CD4-positive, alpha-beta T cell treated with Interleukin-17A for 1 hour (primary cell): ENCODE measurements at regions not wholly inside any gene's neighbourhood (a gene's known extent, or its start where the extent isn't known, plus 50 kb on each side); places are given as distances from the start of the nearest gene placed in this dataset.
"Not testable (repeated sequence)": the region's sequence is repeated elsewhere in the genome, so short reads cannot be mapped to it uniquely, and the experiment has no call there.

ENCODE experiments used
- DNase-seq: peaks from one replicate; pipeline ENCODE4 v3.0.0-alpha.2; 2020

DNA sequence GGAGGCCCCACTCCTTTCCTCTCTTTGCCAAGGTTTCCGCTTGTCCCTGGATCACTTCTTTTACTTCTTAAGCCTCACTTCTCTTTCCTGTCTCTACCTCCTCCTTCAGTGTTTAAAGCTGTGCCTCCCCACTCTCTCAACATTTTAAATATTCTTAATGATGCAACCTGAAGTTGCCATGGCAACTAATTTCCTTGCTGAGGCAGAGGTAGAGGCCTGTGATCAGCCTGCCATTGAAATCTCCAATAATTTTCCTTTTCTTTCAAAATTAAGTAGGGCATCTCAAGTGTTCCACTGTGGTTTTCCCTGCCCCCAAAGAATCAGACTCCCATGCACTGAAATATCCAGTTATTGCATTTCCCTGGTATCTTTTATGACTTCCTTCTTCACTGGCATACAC lies 108.6 kb upstream of the VRK1 start:
- DNase-seq = no peak

DNA sequence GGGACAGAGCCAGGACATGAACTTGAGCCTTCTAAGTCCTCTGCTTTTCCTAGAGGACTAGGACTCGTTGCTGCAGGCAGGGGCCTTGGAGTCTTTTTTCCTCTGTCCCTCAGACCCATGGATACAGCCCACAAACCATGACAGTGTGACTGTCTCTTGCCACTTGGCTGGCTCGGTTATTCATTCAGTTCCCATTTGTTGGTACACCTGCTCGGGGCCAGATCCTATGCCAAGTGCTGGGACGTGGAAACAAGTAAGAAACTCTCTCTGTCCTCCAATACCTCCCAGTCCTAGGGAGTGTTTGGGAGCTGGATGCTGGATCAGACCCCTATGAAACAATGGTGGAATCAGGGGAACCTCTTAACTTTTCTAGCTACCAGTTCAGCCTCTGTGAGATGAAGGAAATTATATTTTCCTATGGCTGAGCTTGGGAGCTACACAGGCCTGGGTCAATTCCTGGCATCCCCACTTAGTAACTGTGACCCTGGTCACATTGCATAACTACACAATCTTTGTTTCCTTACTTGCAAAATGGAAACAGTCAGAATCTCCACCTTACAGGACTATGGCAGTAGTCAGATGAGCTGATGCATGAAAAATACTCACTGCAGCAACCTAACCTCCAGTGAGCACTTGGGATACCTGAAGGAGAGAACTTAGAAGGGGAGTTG lies 106.3 kb upstream of the VRK1 start:
- no peak for DNase-seq

DNA sequence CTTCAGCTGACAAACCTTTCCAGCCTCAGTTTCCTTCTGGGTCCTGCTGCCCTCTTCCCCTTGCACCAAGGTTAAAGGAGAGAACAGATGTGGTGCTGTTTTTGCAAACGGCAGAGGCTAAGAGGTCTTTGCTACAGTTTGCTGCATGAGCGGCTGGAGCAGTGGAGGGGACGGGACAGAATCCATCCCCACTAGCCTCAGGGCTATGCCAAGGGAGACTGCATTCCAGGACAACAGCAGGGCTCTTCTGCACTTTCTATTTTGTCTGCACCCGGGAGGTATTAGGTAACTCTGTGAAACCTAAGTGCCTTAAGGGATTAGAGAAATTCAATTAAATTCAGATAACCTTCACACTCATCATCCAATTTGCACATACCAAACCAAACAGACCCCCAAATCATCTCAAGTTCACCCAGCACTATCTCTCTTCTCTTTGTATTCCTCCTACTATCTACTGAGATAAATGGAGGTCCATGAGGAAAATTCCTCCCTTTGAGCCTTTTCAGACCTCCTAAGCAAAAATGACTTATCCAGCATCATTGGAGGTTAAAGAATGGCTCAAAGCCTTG lies 103.8 kb upstream of the VRK1 start:
- DNase-seq = no peak

DNA sequence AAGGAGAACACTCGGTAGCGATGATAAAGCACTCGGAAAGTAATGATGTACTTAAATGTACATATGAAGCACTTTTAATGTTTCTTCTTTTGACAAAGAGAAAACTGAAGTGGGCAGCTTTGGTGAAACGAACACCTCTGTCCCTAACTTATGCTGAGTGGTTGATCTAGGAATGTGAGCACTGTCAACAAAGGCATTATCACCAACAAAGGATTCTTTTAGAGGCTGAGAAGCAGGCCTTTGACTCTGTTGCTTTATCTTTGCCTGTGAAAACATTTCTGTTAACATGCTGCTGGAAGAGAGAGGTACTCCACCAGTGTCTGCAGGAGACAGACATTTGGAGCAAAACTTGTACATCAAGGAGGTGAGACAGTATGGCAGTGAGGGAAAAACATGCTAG lies 103.2 kb upstream of the VRK1 start:
- DNase-seq = no peak

DNA sequence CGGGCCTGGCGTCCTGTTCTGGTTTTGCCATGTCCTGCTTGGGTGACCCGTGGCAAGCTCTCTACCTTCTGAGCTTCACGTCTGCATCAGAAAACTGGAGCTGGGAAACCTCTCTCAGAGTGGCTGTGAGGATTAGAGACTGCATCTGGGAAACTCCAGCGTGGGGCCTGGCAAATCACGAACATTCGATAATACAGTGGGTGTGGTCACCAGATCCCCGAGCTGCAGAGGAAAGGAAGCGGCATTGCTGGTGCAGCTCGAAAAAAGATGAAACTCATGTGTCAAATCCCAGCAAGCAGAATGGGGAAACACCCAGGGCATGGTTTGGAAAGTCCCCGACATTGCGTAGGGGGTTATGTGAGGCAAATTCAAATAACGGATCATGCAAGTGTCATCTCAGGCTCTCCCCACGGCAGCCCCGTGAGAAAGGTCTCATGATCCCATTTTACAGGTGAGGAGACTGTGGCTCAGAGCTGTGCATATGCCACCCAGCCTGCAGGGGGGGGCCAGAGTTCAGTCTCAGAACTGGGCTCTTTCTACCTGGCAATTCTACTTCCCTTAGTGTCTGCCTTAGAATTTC lies 98.1 kb upstream of the VRK1 start:
- DNase-seq = peak; percentile 25

DNA sequence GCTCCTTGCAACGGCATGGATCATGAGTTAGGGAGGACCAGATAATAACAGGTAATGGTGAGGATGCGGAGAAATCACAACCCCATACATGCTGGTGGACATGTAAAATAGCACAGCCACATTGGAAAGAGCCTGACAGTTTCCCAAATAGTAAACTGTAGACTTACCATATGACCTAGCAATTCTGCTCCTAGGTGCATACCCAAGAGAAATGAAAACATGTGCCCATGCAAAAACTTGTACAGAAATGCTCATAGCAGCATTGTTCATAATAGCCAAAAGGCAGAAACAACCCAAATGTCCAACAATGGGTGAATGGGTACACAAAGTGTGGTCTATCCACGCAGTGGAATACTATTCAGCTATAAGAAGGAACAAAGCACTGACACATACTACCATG lies 97.5 kb upstream of the VRK1 start:
- no peak for DNase-seq

DNA sequence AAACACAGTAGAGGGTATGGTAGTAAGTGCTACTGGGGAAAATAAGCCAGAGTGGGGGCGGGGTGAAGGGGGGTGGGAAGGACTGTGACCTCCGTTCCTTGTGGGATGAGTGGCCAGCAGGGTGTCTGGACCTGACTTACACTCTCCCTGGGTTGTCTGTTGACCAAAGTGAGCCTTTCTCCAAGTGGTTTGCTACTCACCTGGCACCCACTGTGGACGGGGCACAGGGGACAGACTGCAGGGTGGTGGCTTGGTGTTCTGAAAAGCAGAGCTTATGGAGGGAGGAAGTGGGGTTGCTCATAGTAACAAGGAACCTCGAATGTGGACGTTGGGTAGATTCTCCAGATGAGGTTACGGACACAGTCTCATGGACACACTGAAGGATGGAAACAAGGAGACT lies 94.4 kb upstream of the VRK1 start:
- DNase-seq = no peak

DNA sequence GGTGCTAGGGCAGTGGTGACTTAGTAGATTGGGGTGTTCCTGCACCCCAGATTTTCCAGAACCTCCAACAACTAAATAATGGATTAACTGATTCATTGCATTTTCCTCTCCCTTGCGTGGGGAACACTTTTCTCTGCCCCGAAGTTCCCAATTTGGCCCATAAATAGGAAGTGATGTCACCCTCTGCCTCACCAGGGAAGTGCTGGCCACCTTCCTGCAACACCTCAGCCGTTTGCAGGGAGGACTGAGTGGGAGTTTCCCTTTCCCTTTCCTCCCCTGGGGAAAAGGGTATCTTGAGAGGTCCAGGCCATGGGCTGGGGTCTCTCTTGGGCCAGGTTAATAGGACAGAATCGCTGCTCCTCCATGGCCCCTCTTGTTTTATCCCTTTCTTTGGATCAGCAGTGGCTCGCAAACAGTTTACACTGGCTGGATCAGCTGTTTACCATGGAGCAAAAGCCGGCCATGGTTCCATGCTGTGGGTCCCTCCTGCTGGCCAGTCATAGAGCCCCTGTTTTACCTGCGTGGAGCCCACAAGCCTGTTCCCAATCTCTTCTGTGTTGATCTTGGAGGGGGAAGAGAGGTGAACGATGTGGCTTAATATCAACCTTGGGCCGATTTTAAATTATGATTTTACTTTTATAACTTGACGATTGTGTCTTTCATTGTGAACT lies 91.6 kb upstream of the VRK1 start:
- no peak for DNase-seq

DNA sequence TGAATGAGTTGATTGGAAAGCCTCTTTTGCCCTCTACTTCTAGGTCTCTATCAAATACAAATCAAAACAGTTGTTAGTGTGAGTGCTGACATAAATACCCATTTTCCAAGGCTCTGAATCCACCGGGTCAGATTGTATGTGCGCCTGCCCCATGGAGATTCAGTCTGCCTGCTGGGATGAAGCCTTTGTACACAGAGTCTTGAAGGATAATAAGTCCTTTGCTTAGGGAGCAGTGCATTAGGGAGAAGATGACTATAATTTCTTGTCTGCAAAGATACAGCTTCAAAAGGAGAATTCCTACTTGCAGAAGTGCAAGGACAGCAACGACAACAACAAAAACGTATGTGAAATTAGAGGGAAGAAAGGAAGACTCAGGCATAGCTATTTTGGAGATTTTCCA lies 90.3 kb upstream of the VRK1 start:
- DNase-seq = no peak

DNA sequence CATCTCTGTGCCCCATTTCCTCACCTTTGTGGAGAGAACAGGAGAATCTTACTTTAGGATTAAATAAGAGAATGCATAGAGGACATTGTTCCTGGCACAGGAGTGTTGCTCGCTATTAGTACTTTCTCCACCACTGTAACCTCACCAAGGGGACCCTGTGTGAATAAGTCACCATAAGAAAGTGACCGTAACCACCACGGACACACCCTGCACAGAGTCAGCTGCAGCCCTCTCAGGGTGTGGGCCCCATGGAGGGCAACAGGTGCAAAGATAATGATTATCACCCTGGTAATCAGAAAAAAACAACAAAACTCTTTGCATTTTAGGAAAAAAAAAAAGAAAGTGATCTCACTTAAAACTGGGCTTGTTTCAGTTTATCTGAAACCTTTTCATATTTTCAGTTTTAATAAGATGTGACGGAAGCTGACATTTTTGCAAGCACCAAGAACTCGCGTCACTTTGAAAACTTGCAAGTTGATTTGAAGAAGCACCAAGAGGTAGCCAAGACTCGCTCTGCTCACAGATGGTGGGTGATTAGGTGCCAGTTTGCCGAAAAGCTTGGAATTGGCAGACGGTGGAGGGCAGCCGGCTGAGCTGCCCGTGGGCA lies 87.0 kb upstream of the VRK1 start:
- no peak for DNase-seq

DNA sequence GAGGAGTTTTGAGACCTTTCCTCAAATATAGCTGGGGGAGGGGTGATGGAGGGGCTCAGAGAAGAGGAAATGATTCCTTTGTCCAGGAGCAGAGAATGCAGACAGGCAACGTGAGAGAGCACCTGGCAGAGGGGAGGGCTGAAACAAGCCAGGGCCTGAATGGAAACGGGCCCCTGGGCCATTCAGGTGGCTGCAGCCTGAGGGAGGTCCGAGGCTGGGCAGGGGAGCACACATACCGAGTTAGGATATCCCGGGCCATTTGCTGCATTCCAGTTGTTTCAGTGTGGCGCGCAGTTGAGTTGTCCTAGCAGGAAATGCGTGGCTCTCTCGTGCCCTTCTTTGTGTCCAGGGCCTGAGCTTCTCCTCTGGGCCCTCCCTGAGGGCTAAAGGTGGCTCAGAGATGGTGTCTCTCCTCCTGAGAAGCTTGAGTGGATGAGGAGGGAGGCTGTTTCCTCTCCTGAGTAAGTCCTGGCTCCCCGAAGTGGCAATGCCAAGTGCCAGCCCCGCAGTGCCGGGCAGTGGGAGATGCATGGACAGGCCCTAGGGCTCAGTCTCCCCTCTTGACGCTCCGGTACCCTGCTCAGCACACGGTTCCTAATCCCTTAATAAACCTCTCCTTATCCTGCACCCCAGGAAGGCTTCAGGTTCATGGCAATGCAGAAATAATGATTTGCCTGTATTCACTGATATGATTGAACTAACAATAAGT lies 85.5 kb upstream of the VRK1 start:
- DNase-seq = no peak

DNA sequence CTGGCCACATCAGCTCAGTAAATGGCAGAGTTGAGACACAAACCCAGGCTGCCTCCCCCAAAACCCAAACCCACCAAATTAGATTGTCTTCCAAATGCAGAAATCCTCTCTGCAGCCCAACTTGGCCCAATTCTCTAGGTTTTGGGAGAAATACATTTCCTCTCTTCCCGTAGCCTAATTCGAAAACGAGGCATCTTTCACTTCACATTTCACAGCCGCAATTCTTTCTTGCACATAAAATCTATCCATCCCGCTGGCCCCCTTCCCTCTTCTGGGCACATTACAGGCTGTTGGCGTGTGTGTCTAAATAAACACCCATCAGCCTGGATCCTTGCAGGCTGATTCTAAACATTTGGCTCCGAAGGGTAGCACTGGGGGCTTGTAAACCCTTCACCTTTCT lies 83.8 kb upstream of the VRK1 start:
- DNase-seq = no peak

DNA sequence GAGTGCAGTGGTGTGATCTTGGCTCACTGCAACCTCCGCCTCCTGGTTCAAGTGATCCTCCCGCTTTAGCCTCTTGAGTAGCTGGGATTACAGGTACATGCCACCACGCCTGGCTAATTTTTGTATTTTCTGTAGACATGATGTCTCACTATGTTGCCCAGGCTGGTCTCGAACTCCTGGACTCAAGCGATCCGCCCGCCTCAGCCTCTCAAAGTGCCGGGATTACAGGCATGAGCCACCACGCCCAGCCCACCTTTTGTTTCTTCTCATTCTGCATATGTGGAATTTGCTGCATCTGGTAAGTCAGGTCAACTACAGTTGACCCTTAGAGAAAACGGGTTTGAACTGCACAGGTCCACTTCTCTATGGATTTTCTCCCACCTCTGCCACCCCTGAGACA lies 82.6 kb upstream of the VRK1 start:
- not testable (repeated sequence) for DNase-seq

DNA sequence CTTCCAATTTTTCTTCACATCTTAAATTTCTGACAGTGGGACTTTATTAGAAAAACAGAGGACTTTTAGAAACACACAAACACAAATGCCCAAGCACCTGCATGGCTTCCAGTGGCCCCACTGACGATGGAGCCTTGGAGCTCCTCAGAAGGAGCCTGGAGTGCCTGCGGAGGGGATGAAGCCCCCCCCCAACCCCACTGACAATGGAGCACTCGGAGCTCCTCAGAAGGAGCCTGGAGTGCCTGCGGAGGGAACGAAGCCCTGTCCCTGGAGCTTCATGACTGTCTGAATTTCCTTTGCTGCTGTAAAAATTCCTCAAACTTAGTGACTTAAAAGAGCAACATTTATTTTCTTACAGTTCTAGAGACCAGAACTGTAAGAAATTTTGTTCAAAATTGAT lies 80.1 kb upstream of the VRK1 start:
- DNase-seq = no peak

DNA sequence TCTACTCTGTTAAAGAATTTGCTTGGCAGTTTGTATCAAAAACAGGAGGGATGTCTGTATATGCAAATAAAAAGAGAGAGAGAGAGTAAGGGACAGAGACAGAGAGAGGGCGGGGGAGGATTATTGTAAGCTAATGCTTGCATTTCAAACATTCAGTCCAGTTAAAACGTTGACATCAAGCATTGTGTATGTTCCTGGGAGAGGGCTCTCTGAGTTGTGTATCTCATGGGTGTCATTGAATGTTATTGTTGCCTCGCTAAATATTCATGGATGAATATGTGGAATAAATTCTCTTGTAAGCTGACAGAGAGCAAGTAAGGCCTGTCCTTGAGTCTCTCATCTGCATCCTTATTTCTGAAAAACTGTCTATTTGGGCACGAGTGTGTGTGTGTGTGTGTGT lies 78.8 kb upstream of the VRK1 start:
- DNase-seq = no peak

DNA sequence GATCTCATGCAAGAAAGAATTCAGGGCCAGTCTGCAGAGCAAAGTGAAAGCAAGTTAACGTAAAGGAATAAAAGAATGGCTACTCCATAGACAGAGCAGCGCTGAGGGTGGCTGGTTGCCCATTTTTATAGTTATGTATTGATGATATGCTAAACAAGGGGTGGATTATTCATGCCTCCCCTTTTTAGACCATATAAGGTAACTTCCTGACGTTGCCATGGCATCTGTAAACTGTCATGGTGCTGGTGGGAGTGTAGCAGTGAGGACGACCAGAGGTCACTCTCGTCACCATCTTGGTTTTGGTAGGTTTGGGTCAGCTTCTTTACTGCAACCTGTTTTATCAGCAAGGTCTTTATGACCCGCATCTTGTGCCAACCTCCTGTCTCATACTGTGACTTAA lies 76.5 kb upstream of the VRK1 start:
- not testable (repeated sequence) for DNase-seq

DNA sequence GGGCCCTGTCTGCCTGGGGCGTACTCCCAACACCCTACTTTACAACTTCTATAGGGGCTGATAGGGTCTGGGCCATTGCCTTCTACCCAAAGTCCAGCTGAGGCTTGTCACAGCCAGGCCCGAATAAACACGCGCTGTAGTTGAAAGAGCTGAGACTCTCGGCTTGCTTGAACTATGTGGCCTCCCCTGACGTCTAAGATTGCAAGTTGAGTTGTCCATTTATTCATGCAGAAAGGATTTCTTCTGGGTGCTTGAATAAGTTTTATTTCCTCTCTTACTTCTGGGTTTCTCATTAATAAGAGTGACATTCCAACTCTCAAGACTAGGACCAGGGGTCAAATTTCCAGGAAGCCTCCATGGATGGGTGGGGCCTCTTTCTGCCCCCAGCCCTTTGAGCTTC lies 74.4 kb upstream of the VRK1 start:
- DNase-seq = no peak

DNA sequence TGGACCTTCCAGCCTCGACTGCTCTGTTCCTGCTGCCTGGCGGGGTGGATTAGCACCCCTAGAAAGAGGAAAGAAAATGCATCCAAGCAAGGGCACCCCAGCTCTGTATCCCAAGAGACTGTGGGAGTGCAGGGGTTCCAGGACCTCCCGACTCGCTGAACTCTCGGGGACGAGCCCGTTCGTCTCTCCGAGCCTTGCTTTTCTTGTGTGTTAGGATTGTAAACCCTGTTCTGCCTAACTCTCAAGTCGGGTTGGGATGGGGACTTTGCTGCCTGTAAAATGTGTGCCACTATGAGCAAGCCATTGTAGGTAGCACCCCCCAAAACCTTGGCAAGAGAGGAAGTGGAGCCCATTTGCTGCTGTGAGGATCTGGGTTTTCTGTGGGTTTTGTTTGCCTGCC lies 73.2 kb upstream of the VRK1 start:
- DNase-seq = no peak

DNA sequence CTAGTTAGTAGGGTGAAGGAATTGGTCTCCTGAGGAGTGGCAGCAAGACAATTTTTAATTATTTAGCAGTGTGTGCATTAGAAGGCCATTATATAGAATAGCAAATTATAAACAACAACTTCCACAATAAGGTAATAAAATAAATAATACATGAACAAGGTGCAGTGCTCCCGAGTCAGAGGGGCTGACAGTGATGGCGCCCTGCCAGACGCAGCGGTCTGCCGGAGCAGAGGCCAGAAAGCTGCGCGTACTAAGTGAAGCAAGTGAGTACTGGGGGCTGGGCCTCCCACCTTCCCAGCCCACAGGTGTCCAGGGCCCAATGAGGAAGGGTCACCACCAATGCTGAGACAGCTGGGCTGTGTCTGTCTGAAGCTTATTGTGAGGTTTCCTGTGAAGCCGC lies 72.0 kb upstream of the VRK1 start:
- no peak for DNase-seq

DNA sequence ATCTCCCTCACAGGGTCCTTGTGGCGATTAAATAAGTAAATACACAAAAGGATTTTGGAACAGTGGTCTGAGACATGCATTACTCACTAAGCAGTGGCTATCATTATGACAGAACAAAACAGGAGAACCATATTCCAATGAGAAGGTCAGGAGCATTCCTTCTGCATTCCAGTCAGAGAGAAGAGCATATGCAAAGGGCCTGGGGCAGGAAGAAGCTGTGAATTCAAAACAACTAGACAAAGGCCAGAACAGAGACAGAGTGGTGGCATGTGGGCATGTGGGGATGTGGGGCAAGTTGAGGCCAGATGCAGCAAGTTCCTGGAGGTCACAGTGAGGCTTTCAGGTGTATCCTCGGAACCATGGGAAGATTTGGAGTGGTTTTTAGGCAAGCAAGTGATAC lies 70.1 kb upstream of the VRK1 start:
- no peak for DNase-seq

DNA sequence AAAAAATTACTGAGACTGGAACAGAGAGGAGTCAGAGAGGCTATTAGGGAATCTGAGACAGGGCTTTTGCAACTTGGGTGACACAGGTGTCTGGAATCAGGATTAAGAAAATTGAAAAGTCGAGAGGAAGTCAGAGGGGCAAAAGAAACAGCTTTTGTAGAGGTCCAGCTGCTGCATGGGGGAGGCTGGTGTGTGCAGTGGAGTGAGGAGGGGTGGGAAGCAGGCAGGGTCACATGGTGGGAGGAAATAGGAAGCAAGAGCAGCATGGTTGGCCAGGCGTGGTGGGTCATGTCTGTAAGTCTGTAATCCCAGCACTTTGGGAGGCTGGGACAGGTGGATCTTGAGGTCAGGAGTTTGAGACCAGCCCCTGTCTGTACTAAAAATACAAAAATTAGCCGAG lies 69.7 kb upstream of the VRK1 start:
- DNase-seq = no peak

DNA sequence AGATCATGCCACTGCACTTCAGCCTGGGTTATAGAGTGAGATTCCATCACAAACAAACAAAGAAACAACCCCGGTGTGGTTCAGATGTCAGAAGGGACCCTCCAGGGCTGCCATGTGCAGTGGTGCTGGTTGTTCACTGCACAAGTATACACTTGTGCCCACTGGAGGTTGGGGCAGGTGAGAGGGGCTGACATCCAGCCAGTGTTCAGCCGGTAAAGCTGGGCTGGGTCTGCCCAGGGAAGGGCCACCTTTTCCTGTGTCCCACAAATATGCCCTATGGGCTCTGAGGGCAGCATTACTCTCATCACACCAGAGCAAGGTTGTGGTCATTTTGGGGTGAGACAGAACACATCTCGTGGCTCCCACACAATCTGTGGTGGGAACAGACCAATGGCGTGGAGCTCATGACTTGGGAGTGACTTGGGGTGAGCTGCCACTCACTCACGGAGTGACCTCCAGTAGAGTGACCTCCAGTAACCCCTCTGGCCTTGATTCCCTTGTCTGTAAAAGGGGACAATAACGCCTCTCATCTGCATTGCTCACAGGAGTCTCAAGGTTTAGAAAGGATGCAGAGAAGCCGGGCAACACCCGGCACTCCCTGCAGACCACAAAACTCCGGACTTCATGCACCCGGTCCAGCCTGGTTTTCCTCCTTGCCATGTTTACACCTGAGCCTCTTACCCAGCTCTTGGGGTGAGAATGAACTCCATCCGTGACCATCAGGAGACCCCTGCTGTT lies 69.0 kb upstream of the VRK1 start:
- DNase-seq = no peak

DNA sequence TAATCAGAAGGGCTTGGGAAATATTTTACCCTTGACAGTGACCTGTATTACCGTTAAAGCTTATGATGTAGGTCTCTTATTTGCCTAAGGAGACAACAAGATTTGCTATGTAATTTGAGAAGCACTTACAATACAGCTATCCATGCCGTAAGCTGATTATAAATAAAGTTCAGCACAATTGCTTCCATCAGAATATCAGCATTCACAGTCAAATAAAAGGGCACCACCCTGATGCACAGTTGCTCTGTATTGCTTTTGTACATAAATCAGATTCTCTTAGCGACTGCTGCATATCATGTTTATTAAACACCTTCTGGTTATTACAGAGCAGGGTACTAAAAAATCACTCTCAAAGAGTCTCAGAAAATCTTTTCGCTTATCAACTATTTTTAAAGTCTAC lies 67.3 kb upstream of the VRK1 start:
- DNase-seq = no peak
